GM12873 (cell line): ENCODE measurements at regions not wholly inside any gene's neighbourhood (a gene's known extent, or its start where the extent isn't known, plus 50 kb on each side); places are given as distances from the start of the nearest gene placed in this dataset.

Source experiments
- CTCF ChIP-seq: IDR thresholded peaks from 2 replicates; pipeline ENCODE4 v1.5.1; 2012; ENCODE audit warnings: low read depth, mild to moderate bottlenecking, moderate library complexity, low read length, control low read depth; ENCODE audit not compliant: insufficient read depth; ENCODE audit errors: missing control alignments

DNA sequence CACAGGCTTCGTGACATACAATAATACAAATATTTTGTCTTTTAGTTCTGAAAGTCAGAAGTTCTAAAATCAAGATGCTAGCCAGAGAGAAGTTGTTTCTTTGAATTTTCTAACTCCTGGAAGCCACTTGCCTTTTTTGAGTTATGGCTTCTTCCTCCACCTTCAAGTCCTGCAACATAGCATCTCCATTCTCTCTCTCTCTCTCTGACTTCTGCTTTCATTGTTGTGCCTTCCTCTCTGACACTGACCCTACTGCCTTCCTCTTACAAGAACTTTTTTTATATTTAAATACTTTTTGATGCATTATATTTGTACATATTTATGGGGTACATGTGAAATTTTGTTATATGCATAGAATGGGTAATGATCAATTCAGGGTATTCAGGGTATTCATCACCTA is 205.9 kb downstream of the MAP2K6 start:
- no peak for TF ChIP-seq CTCF

- TF ChIP-seq CTCF, result no peak
Observed at GRCh38 chr17:69625474-69625873, 211.0 kb downstream of the MAP2K6 start.

- TF ChIP-seq CTCF, result no peak
Observed at GRCh38 chr17:69630056-69630635, 215.6 kb downstream of the MAP2K6 start.

- TF ChIP-seq CTCF, result no peak
Observed at GRCh38 chr17:69634844-69635243, 220.3 kb downstream of the MAP2K6 start.

GRCh38 chr17:69637446-69638156 is 223.1 kb downstream of the MAP2K6 start:
- TF ChIP-seq CTCF, result no peak

DNA sequence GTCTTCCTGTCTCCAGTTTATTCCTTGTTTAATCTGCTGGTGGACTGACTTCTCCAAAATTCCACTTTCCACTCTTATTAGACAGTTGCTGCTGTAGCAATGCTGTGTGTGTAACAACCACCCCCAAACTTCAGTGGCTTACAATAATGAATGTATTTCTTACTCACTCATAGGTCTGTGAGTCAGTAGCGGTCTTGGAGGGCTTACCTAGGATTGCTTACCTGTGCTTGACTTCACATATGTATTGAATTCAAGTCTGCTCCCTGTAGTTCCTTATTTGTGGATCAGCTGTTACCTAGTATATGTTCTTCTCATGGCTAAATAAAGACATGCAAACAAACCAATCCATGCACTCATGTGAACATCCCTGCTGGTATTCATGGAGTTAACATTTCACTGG is 224.6 kb downstream of the MAP2K6 start:
- no peak for TF ChIP-seq CTCF

- no peak for TF ChIP-seq CTCF
Observed at GRCh38 chr17:69640073-69640472, 225.6 kb downstream of the MAP2K6 start.
